H1 (cell line): ENCODE measurements at regions not wholly inside any gene's neighbourhood (a gene's known extent, or its start where the extent isn't known, plus 50 kb on each side); places are given as distances from the start of the nearest gene placed in this dataset.
A peak's percentile ranks its signal among the peaks of the same experiment; 100 is the strongest.

Experiments
- CTCF ChIA-PET: fragments of 300-600 bp; sonication (Branson Sonifier 250); formaldehyde crosslinking; loops from one replicate; lab custom pipeline; 2021; ENCODE audit not compliant: partially characterized antibody; lab: Charles Lee
- POLR2A ChIA-PET: fragments of 300-600 bp; sonication (Branson Sonifier 250); formaldehyde crosslinking; loops from one replicate; lab custom pipeline; 2021; ENCODE audit warnings: inconsistent platforms; ENCODE audit not compliant: partially characterized antibody; lab: Charles Lee
- DNase-seq, 2 experiments: peaks; one replicate each; pipeline versions ENCODE4 v3.0.0 to v3.0.0-alpha.2; 2010 to 2022; ENCODE audit warnings: low spot score in 2 of 2, low read depth in 1 of 2, mixed read lengths in 1 of 2
- FAIRE-seq: peaks from 2 replicates; lab custom pipeline; 2011; peaks lifted over from hg19 to GRCh38; lab: Jason Lieb, UNC
- H2AFZ ChIP-seq: 2 replicates; pipeline ENCODE4 v1.8.1; 2012; ENCODE audit warnings: low read length, inconsistent platforms
- H2AK5ac ChIP-seq: 2 replicates; pipeline ENCODE4 v1.6.1; 2013; ENCODE audit warnings: low read depth, low read length
- H2BK120ac ChIP-seq: replicated peaks from 2 replicates; pipeline ENCODE3; 2013; ENCODE audit warnings: low read depth, low read length, inconsistent platforms
- H2BK12ac ChIP-seq: 2 replicates; pipeline ENCODE4 v1.6.1; 2013; ENCODE audit warnings: low read depth, low read length
- H2BK15ac ChIP-seq: 2 replicates; pipeline ENCODE4 v1.6.1; 2013; ENCODE audit warnings: low read length
- H2BK20ac ChIP-seq: 2 replicates; pipeline ENCODE4 v1.6.1; 2013; ENCODE audit warnings: low read length
- H2BK5ac ChIP-seq: 2 replicates; pipeline ENCODE4 v1.6.1; 2013; ENCODE audit warnings: low read depth, low read length
- H3K14ac ChIP-seq: 2 replicates; pipeline ENCODE4 v1.6.1; 2013; ENCODE audit warnings: inconsistent platforms; ENCODE audit not compliant: insufficient read length
- H3K18ac ChIP-seq: 2 replicates; pipeline ENCODE4 v1.6.1; 2013; ENCODE audit warnings: low read length; ENCODE audit errors: extremely low read depth
- H3K23ac ChIP-seq: 2 replicates; pipeline ENCODE4 v1.6.1; 2013; ENCODE audit warnings: inconsistent platforms; ENCODE audit not compliant: insufficient read length
- H3K23me2 ChIP-seq: 2 replicates; pipeline ENCODE4 v1.6.1; 2013; ENCODE audit warnings: low read depth, low read length
- H3K27ac ChIP-seq: 2 replicates; pipeline ENCODE4 v1.6.1; 2011; ENCODE audit warnings: low read depth, low read length, inconsistent platforms
- H3K27me3 ChIP-seq, 4 experiments: replicated peaks in 1 of 4; 1 replicate in 1 of 4; 2 replicates in 3 of 4; pipeline versions ENCODE4 v1.6.1 to v1.8.1; 2011 to 2013; ENCODE audit warnings: low read length in 3 of 4, mild to moderate bottlenecking in 3 of 4, inconsistent platforms in 2 of 4, mixed read lengths in 2 of 4, moderate library complexity in 1 of 4; ENCODE audit not compliant: control insufficient read depth in 3 of 4, insufficient read depth in 3 of 4; ENCODE audit errors: extremely low read depth in 1 of 4
- H3K36me3 ChIP-seq, 4 experiments: 2 replicates each; pipeline versions ENCODE4 v1.6.1 to v1.8.1; 2011 to 2013; ENCODE audit warnings: mild to moderate bottlenecking in 4 of 4, low read length in 3 of 4, moderate library complexity in 2 of 4, control low read depth in 1 of 4, inconsistent platforms in 1 of 4; ENCODE audit not compliant: insufficient read depth in 4 of 4, control insufficient read depth in 2 of 4
- H3K4ac ChIP-seq: replicated peaks from 2 replicates; pipeline ENCODE3; 2013; ENCODE audit warnings: low read length, low read depth, mixed read lengths, inconsistent platforms; ENCODE audit not compliant: insufficient read length
- H3K4me1 ChIP-seq, 4 experiments: replicated peaks in 1 of 4; 1 replicate in 1 of 4; 2 replicates in 3 of 4; pipeline versions ENCODE4 v1.6.1 to v1.8.1; 2011 to 2013; ENCODE audit warnings: low read length in 3 of 4, inconsistent platforms in 2 of 4, mixed read lengths in 1 of 4; ENCODE audit not compliant: insufficient read depth in 4 of 4, control insufficient read depth in 3 of 4
- H3K4me2 ChIP-seq, 2 experiments: 2 replicates each; pipeline versions ENCODE4 v1.6.1 to v1.8.1; 2011 to 2013; ENCODE audit warnings: low read depth in 2 of 2, low read length in 2 of 2, control low read depth in 1 of 2, inconsistent platforms in 1 of 2, mild to moderate bottlenecking in 1 of 2; ENCODE audit not compliant: insufficient read depth in 1 of 2
- H3K4me3 ChIP-seq, 4 experiments: fragments of 200-600, 300-600 bp in 1 of 4; sonication (generic), shearing (Covaris generic), sonication (Bioruptor Twin) in 1 of 4; 2 replicates each; pipeline versions ENCODE4 v1.5.1 to v1.8.1; 2011 to 2016; ENCODE audit warnings: low read length in 4 of 4, low read depth in 3 of 4, control low read depth in 2 of 4, inconsistent platforms in 2 of 4, mild to moderate bottlenecking in 2 of 4, mixed read lengths in 1 of 4, moderate library complexity in 1 of 4; ENCODE audit not compliant: insufficient read depth in 2 of 4; ENCODE audit errors: extremely low read depth in 1 of 4
- H3K56ac ChIP-seq: replicated peaks from 2 replicates; pipeline ENCODE3; 2013; ENCODE audit warnings: low read depth, mild to moderate bottlenecking, mixed read lengths, low read length, inconsistent platforms; ENCODE audit not compliant: insufficient read length
- H3K79me1 ChIP-seq: 2 replicates; pipeline ENCODE4 v1.6.1; 2013; ENCODE audit warnings: low read depth, low read length, control low read depth
- H3K79me2 ChIP-seq, 2 experiments: 2 replicates each; pipeline versions ENCODE4 v1.6.1 to v1.8.1; 2012 to 2013; ENCODE audit warnings: low read length in 2 of 2, mild to moderate bottlenecking in 2 of 2, inconsistent platforms in 1 of 2; ENCODE audit not compliant: insufficient read depth in 2 of 2, control insufficient read depth in 1 of 2
- H3K9ac ChIP-seq, 4 experiments: replicated peaks in 1 of 4; 1 replicate in 1 of 4; 2 replicates in 3 of 4; pipeline versions ENCODE4 v1.6.1 to v1.8.1; 2011 to 2013; ENCODE audit warnings: low read depth in 3 of 4, low read length in 3 of 4, control low read depth in 2 of 4, mild to moderate bottlenecking in 2 of 4, moderate library complexity in 2 of 4, inconsistent platforms in 1 of 4; ENCODE audit errors: extremely low read depth in 1 of 4
- H3K9me3 ChIP-seq, 2 experiments: 2 replicates each; pipeline versions ENCODE4 v1.6.1 to v1.8.1; 2012 to 2013; ENCODE audit warnings: mild to moderate bottlenecking in 2 of 2, moderate library complexity in 2 of 2, control low read depth in 1 of 2, inconsistent platforms in 1 of 2, low read depth in 1 of 2, low read length in 1 of 2, mixed read lengths in 1 of 2; ENCODE audit not compliant: insufficient read depth in 2 of 2
- H4K20me1 ChIP-seq, 2 experiments: replicated peaks in 1 of 2; 2 replicates each; pipeline versions ENCODE3 to v1.8.1; 2011 to 2013; ENCODE audit warnings: inconsistent platforms in 2 of 2, low read length in 2 of 2, mild to moderate bottlenecking in 1 of 2; ENCODE audit not compliant: insufficient read depth in 2 of 2, control insufficient read depth in 1 of 2
- H4K5ac ChIP-seq: 2 replicates; pipeline ENCODE4 v1.6.1; 2013; ENCODE audit warnings: low read length, low read depth, mixed read lengths, inconsistent platforms; ENCODE audit not compliant: insufficient read length
- H4K8ac ChIP-seq: 2 replicates; pipeline ENCODE4 v1.8.0; 2013; ENCODE audit warnings: mild to moderate bottlenecking, moderate library complexity, low read length, inconsistent platforms; ENCODE audit not compliant: insufficient read depth; ENCODE audit errors: extremely low read depth
- H4K91ac ChIP-seq: replicated peaks from 2 replicates; pipeline ENCODE3; 2013; ENCODE audit warnings: low read length, mixed read lengths, inconsistent platforms; ENCODE audit not compliant: insufficient read length
- RAD21 ChIP-seq, 2 experiments: IDR thresholded peaks in 1 of 2; conservative IDR thresholded peaks in 1 of 2; 2 replicates each; pipeline ENCODE4 v1.6.1; 2011; ENCODE audit warnings: low read depth in 2 of 2, low read length in 2 of 2, improper control_type of control experiment in 1 of 2, inconsistent platforms in 1 of 2, mild to moderate bottlenecking in 1 of 2, moderate library complexity in 1 of 2
- SIRT6 ChIP-seq: IDR thresholded peaks from one replicate; pipeline ENCODE4 v1.7.1; 2012; ENCODE audit warnings: low read length, inconsistent platforms
- SP4 ChIP-seq: IDR thresholded peaks from 2 replicates; pipeline ENCODE4 v1.6.1; 2012; ENCODE audit warnings: low read length, inconsistent platforms
- TAF7 ChIP-seq: optimal IDR thresholded peaks from 2 replicates; pipeline ENCODE3; 2011; ENCODE audit warnings: low read depth, mild to moderate bottlenecking, inconsistent platforms, low read length, moderate library complexity, borderline replicate concordance
- TEAD4 ChIP-seq: IDR thresholded peaks from 2 replicates; pipeline ENCODE4 v1.6.1; 2012; ENCODE audit warnings: low read depth, low read length, inconsistent platforms, mixed read lengths
- WGBS, 2 experiments: shearing (Covaris generic) in 1 of 2; methylation state at CpG; one replicate each; pipeline versions ENCODE4 v1.1.6 to v1.1.7; 2013 to 2015; ENCODE audit warnings: low lambda C conversion rate in 2 of 2, mixed read lengths in 2 of 2, inconsistent platforms in 1 of 2, low coverage in 1 of 2, missing lambda C conversion rate in 1 of 2; ENCODE audit not compliant: insufficient replicate concordance in 2 of 2, insufficient coverage in 1 of 2, insufficient read length in 1 of 2; ENCODE audit errors: extremely low coverage in 1 of 2, missing lambda C conversion rate in 1 of 2; 5-methylcytosine and 5-hydroxymethylcytosine counted together

GRCh38 chr6:126824226-126824625, 294.2 kb upstream of the RSPO3 start:
- H2BK12ac ChIP-seq, result no peak overlapping the region
- no peaks in the 10 kb centered on the region for H3K79me2 ChIP-seq
- ChIA-PET POLR2A (no interaction called here), CTCF (interaction anchor here (1.6 to 2.6 kb wide), 2 partner anchors 13 to 19 kb away, joined by 5 to 11 read pairs; no protein-coding TSS in a partner anchor)
- H2AFZ ChIP-seq, result no peak overlapping the region
- H3K4me1 ChIP-seq, result peaks cover 0 to 8% (median 5%) of the 10 kb centered on the region in 4 experiments; a peak in 4 of 7 replicates
- no peak overlapping the region for H2BK5ac ChIP-seq
- no peak overlapping the region for H2BK15ac ChIP-seq
- no peak overlapping the region for H3K9ac ChIP-seq
- H2AK5ac ChIP-seq, result no peak overlapping the region
- H4K20me1 ChIP-seq, result no peaks in the 10 kb centered on the region
- H3K27me3 ChIP-seq, result no peaks in the 10 kb centered on the region; a peak in 1 of 7 replicates
- no peak overlapping the region for H3K23ac ChIP-seq
- peak; percentile 69 for TF ChIP-seq TEAD4
- no peak for TF ChIP-seq TAF7
- TF ChIP-seq RAD21 (IDR thresholded peaks at IDR 0.05 in 1 of 2, conservative IDR thresholded peaks at IDR 0.05 in 1 of 2; ENCODE audit: low read depth in 2 of 2, low read length in 2 of 2), result no peak
- no peak for TF ChIP-seq SP4
- TF ChIP-seq SIRT6, result no peak
- WGBS, 2 experiments, result 68% methylated on average over 2 of the region's 2 CpGs; no CpG with 5 or more reads in 1 of the 2 experiments
- no peak overlapping the region for H2BK20ac ChIP-seq
- FAIRE-seq, result no peak
- H3K79me1 ChIP-seq, result no peaks in the 10 kb centered on the region
- no peak overlapping the region for H2BK120ac ChIP-seq
- no peak overlapping the region for H3K14ac ChIP-seq
- H3K23me2 ChIP-seq, result no peaks in the 10 kb centered on the region
- no peak overlapping the region for H4K8ac ChIP-seq
- H3K27ac ChIP-seq, result no peak overlapping the region
- no peak for DNase-seq
- no peaks in the 10 kb centered on the region for H3K9me3 ChIP-seq
- H3K4me3 ChIP-seq, result no peak overlapping the region
- H4K5ac ChIP-seq, result no peak overlapping the region
- no peak overlapping the region for H3K18ac ChIP-seq
- no peak overlapping the region for H3K4ac ChIP-seq
- H3K56ac ChIP-seq, result no peak overlapping the region
- H3K36me3 ChIP-seq, result no peaks in the 10 kb centered on the region
- no peak overlapping the region for H3K4me2 ChIP-seq
- no peak overlapping the region for H4K91ac ChIP-seq
